NT2/D1 (cell line): ENCODE measurements at regions not wholly inside any gene's neighbourhood (a gene's known extent, or its start where the extent isn't known, plus 50 kb on each side); places are given as distances from the start of the nearest gene placed in this dataset.

Experiments used
- YY1 ChIP-seq: IDR thresholded peaks from 2 replicates; pipeline ENCODE4 v1.6.1; 2011; ENCODE audit not compliant: insufficient read length, insufficient read depth
- ZNF274 ChIP-seq: IDR thresholded peaks from 2 replicates; pipeline ENCODE4 v1.6.1; 2011; ENCODE audit warnings: mild to moderate bottlenecking, low read depth, low read length

DNA sequence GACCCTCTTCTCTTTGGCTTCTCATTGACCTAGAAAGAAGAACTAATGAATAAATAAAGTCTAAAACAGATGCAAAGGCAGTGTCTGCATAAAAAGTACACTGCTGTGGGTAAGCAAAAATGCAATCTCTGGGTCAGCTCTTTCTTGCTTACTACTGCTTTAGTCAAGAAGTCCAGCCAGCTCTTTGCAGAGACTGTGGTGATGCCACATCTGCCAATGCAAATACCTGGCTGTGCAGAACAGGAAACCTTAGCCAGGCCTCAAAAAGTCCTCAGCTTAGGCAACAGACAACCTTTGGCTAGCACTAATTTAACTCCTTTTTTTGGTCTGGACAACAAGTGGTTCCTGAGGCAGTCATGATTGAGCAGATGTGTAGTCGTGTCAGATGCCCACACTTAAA lies 73.6 kb upstream of the RND3 start:
- TF ChIP-seq ZNF274 (no peak), YY1 (no peak)
